ENCODE measurements at regions not wholly inside any gene's neighbourhood (a gene's known extent, or its start where the extent isn't known, plus 50 kb on each side); places are given as distances from the start of the nearest gene placed in this dataset.
"Not testable (repeated sequence)": the region's sequence is repeated elsewhere in the genome, so short reads cannot be mapped to it uniquely, and the experiment has no call there.

GRCh38 chr18:27527856-27528255 lies 342.7 kb upstream of the CHST9 start:
- TF ChIP-seq, protein P1, sequence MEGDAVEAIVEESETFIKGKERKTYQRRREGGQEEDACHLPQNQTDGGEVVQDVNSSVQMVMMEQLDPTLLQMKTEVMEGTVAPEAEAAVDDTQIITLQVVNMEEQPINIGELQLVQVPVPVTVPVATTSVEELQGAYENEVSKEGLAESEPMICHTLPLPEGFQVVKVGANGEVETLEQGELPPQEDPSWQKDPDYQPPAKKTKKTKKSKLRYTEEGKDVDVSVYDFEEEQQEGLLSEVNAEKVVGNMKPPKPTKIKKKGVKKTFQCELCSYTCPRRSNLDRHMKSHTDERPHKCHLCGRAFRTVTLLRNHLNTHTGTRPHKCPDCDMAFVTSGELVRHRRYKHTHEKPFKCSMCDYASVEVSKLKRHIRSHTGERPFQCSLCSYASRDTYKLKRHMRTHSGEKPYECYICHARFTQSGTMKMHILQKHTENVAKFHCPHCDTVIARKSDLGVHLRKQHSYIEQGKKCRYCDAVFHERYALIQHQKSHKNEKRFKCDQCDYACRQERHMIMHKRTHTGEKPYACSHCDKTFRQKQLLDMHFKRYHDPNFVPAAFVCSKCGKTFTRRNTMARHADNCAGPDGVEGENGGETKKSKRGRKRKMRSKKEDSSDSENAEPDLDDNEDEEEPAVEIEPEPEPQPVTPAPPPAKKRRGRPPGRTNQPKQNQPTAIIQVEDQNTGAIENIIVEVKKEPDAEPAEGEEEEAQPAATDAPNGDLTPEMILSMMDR (IDR thresholded peaks at IDR 0.05): no peak
- ChIA-PET CTCF (no interaction called here), POLR2A (no interaction called here)
- Mint-ChIP-seq H3K27ac (no peak overlapping the region), H3K36me3 (ENCODE audit: low read depth) (no peaks in the 10 kb centered on the region), H3K4me3 (no peak overlapping the region), H3K9me3 (peaks cover 3% of the 10 kb centered on the region), H3K4me1 (ENCODE audit: low read depth) (no peaks in the 10 kb centered on the region), H3K27me3 (no peaks in the 10 kb centered on the region)
- DNase-seq (no peak), ATAC-seq (no peak)
- intact Hi-C loops (cut with micrococcal nuclease): no loop called here

DNA sequence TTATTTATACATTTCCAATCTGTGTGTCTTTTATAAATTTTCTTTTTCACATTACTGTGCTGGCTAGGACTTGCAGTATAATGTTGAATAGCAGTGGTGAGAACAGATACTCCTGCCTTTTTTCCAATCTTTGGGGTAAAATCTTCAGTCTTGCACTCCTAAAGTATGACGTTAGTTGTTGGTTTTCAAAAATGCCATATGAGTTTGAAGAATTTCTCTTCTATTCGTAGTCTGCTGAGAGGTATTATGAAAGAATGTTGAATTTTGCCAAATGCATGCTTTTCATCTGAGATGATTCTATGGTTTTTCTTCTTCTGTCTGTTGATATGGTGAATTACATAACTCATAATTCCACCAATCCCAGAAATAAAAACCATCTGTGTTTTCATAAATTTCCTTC lies 335.3 kb upstream of the CHST9 start:
- intact Hi-C loops (cut with micrococcal nuclease): no loop called here
- DNase-seq (no peak), ATAC-seq (no peak)
- TF ChIP-seq, protein P1 (IDR thresholded peaks at IDR 0.05): no peak
- no peak overlapping the region for H3K27ac Mint-ChIP-seq
- POLR2A ChIA-PET: no interaction called here
- H3K9me3 Mint-ChIP-seq: peaks cover 5% of the 10 kb centered on the region
- H3K36me3 Mint-ChIP-seq (ENCODE audit: low read depth): no peaks in the 10 kb centered on the region
- H3K4me1 Mint-ChIP-seq (ENCODE audit: low read depth): no peaks in the 10 kb centered on the region
- CTCF ChIA-PET: no interaction called here
- H3K4me3 Mint-ChIP-seq: no peak overlapping the region
- H3K27me3 Mint-ChIP-seq: no peaks in the 10 kb centered on the region

DNA sequence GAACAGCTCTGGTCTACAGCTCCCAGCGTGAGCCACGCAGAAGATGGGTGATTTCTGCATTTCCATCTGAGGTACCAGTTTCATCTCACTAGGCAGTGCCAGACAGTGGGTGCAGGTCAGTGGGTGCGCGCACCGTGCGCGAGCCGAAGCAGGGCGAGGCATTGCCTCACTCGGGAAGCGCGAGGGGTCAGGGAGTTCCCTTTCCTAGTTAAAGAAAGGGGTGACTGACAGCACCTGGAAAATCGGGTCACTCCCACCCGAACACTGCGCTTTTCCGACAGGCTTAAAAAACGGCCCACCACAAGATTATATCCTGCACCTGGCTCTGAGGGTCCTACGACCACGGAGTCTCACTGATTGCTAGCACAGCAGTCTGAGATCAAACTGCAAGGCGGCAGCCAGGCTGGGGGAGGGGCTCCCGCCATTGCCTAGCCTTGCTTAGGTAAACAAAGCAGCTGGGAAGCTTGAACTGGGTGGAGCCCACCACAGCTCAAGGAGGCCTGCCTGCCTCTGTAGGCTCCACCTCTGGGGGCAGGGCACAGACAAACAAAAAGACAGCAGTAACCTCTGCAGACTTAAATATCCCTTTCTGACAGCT lies 325.0 kb upstream of the CHST9 start:
- CTCF ChIA-PET; H3K9me3 Mint-ChIP-seq; POLR2A ChIA-PET; DNase-seq; ATAC-seq; H3K4me1 Mint-ChIP-seq (ENCODE audit: low read depth); H3K36me3 Mint-ChIP-seq (ENCODE audit: low read depth); H3K27ac Mint-ChIP-seq; intact Hi-C loops (cut with micrococcal nuclease); H3K27me3 Mint-ChIP-seq; H3K4me3 Mint-ChIP-seq: not testable (repeated sequence)

DNA sequence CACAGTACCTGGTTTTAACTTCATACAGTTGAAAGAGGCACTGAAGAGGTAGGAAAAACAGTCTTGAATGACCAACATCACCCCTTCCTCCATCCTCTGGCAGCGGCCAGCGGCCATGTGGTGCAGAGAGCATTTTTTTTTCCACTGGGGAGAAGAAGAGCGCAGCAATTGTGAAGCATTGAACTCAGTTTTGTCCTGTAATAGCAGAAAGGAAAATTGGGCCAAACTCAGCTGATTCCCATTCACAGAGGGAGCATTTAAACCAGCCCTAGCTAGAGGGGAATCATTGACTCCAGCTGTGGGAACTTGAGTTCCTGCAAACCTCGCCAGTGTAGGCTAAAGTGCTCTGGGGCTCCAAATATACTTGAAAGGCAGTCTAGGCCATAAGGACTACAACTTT lies 316.6 kb upstream of the CHST9 start:
- H3K4me1 Mint-ChIP-seq (ENCODE audit: low read depth): no peaks in the 10 kb centered on the region
- H3K4me3 Mint-ChIP-seq: no peak overlapping the region
- no peak for DNase-seq
- H3K27me3 Mint-ChIP-seq: no peaks in the 10 kb centered on the region
- peaks cover 10% of the 10 kb centered on the region for H3K9me3 Mint-ChIP-seq
- ChIA-PET POLR2A (no interaction called here), CTCF (no interaction called here)
- no peak for ATAC-seq
- intact Hi-C loops (cut with micrococcal nuclease): no loop called here
- TF ChIP-seq, protein P1 (IDR thresholded peaks at IDR 0.05): no peak
- no peak overlapping the region for H3K27ac Mint-ChIP-seq
- H3K36me3 Mint-ChIP-seq (ENCODE audit: low read depth): no peaks in the 10 kb centered on the region

GRCh38 chr18:27500531-27500930 lies 315.4 kb upstream of the CHST9 start:
- no peaks in the 10 kb centered on the region for H3K36me3 Mint-ChIP-seq (ENCODE audit: low read depth)
- DNase-seq: no peak
- intact Hi-C loops (cut with micrococcal nuclease): no loop called here
- peaks cover 10% of the 10 kb centered on the region for H3K9me3 Mint-ChIP-seq
- H3K27me3 Mint-ChIP-seq: no peaks in the 10 kb centered on the region
- H3K27ac Mint-ChIP-seq: no peak overlapping the region
- no peaks in the 10 kb centered on the region for H3K4me1 Mint-ChIP-seq (ENCODE audit: low read depth)
- ChIA-PET POLR2A (no interaction called here), CTCF (no interaction called here)
- H3K4me3 Mint-ChIP-seq: no peak overlapping the region
- no peak for ATAC-seq
- TF ChIP-seq, protein P1 (IDR thresholded peaks at IDR 0.05): no peak

- intact Hi-C loops (cut with micrococcal nuclease): no loop called here
- Mint-ChIP-seq H3K9me3 (peaks cover 3% of the 10 kb centered on the region), H3K4me3 (no peak overlapping the region), H3K36me3 (ENCODE audit: low read depth) (no peaks in the 10 kb centered on the region), H3K27ac (no peak overlapping the region), H3K27me3 (no peaks in the 10 kb centered on the region), H3K4me1 (ENCODE audit: low read depth) (no peaks in the 10 kb centered on the region)
- POLR2A ChIA-PET: no interaction called here
- DNase-seq: no peak
- CTCF ChIA-PET: no interaction called here
- ATAC-seq: no peak
- TF ChIP-seq, protein P1 (IDR thresholded peaks at IDR 0.05): no peak
Observed at GRCh38 chr18:27497246-27497645, 312.1 kb upstream of the CHST9 start.

Measured in activated CD8-positive, alpha-beta T cell treated with anti-CD3 and anti-CD28 coated beads for 36 hours (primary cell).